ENCODE measurements at regions not wholly inside any gene's neighbourhood (a gene's known extent, or its start where the extent isn't known, plus 50 kb on each side); places are given as distances from the start of the nearest gene placed in this dataset.

DNA sequence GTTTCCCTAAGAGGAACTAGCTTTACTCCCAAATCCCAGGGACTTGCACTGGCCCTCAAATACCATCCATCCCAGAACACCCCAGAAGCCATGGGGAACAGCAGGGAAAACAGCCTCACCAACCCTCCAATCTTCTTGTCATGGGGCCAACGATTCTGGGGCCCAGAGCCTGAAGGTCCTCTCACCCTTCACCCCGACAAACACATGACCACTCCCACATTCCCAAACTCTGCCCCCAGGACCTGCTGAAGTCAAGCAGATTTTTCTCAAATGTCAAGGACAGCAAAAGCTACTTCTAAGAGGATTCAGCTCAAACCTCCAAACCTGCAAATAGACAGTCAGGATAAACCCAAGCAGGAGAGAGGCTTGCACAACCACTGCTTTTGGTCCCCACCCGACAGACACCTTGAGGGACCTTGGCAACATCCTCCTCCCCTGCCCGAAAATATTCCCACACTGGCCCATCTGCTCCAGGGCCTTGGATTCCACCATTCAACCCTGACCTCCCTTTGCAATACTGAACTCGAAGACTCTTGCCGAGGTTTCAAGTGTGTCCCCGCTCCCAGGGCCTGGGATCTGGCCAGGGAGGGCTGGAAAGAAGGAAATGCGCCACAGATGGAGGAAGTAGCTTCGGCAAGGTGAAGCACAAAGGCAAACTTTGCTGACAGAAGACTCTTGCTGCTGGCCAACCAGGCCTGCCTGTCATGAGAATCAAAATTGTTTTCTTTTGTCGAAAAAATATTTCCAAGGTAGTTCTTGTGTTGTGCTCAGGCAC is 143.3 kb downstream of the ZFP36L2 start:
- DNase-seq, result no peak
- Mint-ChIP-seq H3K4me1 (peaks cover 9% of the 10 kb centered on the region), H3K36me3 (no peaks in the 10 kb centered on the region), H3K9me3 (no peaks in the 10 kb centered on the region), H3K4me3 (no peak overlapping the region), H3K27me3 (no peaks in the 10 kb centered on the region), H3K27ac (no peak overlapping the region)

DNA sequence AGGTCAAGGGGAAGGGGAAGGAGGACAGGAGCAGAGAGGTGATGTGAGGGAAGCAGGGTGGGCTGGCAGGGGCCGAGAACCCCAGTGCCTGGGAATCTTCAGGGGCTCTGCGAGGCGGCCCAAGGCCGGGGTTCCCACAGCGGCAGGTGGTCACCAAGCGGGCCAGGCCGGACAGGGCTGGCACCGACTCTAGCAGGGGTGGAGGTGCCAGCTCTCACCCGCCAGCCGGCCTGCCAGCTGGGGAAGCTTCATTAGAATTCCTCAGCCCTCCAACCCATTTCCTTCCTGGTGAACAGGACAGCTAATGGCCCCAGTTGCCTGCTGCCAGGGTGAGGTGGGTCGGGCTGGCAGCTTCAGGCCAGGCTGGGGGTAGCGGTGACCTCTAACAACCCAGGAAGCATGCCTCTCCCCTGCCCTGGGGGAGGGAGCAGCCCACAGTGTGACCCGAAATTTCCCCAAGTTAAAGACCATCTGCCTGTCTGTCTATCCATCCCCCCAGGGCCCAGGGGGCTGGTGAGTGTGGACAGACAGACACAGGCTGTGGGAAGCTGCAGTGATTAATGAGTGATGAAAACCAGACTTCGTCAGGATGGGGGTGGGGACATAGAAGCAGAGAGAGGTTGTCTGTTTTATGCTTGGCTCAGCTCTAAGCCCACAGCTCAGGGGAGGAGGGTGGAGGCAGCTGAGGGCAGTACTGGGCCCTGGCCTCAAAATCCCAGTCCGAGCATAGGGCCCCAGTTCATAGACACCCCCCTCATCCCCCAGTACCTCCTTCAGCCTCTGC is 144.1 kb downstream of the ZFP36L2 start:
- no peak overlapping the region for H3K4me3 Mint-ChIP-seq
- DNase-seq, result no peak
- H3K36me3 Mint-ChIP-seq, result no peaks in the 10 kb centered on the region
- no peaks in the 10 kb centered on the region for H3K27me3 Mint-ChIP-seq
- H3K9me3 Mint-ChIP-seq, result no peaks in the 10 kb centered on the region
- no peak overlapping the region for H3K27ac Mint-ChIP-seq
- H3K4me1 Mint-ChIP-seq, result peaks cover 9% of the 10 kb centered on the region

DNA sequence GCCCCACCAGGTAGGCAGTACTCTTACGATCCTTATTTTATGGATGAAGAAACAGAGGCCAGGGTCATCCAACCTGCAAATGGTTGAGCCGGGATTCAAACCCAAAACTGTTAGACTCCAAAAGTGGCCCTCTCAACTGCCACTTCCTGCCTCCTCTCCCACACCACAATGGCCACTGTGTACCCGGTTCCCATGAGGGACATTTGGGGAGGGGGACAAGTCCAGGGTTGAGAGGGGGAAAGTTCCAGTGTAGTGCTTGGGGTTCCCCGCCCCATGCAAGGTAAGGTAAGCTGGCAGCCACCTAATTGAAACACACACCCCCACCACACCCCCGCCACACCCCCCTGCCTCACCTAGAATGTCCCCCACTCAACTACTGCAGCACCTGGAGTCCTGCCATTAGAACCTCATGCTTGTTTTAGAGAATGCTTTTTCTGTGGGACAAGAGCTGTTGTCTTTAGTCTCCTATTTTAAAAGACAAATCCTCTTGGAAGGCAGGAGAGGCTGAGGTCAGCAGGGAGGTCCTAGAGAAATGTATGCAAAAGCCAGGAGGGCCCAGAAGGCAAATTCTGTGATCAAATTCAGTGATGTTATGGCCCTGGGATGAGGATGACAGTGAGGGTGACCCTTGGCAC is 145.2 kb downstream of the ZFP36L2 start:
- Mint-ChIP-seq H3K36me3 (no peaks in the 10 kb centered on the region), H3K27me3 (no peaks in the 10 kb centered on the region), H3K4me1 (peaks cover 9% of the 10 kb centered on the region), H3K4me3 (no peak overlapping the region), H3K27ac (no peak overlapping the region), H3K9me3 (no peaks in the 10 kb centered on the region)
- DNase-seq, result no peak

DNA sequence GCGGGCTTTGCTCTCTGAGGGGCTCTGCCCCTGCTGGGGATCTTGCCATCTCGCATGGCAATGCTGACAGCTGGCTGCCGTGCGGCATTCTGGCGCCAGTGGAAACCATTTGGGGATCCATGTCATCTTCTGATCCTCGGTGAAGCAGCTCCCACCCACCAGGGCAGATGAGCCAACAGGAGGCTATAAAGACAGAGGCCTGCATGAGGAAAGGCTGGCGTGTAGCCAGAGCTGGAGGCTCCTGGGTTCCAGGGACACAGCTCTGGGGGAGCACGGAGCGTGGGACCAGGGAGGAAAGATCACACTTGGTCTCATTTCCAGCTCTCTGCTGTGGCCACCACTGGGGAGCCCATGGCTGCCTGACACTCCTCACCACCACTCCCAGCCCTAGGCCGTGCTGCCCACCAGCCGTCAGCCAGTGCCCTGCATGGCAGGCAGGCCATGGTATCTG is 145.8 kb downstream of the ZFP36L2 start:
- no peak for DNase-seq
- no peaks in the 10 kb centered on the region for H3K9me3 Mint-ChIP-seq
- peaks cover 9% of the 10 kb centered on the region for H3K4me1 Mint-ChIP-seq
- no peak overlapping the region for H3K4me3 Mint-ChIP-seq
- no peaks in the 10 kb centered on the region for H3K36me3 Mint-ChIP-seq
- no peaks in the 10 kb centered on the region for H3K27me3 Mint-ChIP-seq
- no peak overlapping the region for H3K27ac Mint-ChIP-seq

DNA sequence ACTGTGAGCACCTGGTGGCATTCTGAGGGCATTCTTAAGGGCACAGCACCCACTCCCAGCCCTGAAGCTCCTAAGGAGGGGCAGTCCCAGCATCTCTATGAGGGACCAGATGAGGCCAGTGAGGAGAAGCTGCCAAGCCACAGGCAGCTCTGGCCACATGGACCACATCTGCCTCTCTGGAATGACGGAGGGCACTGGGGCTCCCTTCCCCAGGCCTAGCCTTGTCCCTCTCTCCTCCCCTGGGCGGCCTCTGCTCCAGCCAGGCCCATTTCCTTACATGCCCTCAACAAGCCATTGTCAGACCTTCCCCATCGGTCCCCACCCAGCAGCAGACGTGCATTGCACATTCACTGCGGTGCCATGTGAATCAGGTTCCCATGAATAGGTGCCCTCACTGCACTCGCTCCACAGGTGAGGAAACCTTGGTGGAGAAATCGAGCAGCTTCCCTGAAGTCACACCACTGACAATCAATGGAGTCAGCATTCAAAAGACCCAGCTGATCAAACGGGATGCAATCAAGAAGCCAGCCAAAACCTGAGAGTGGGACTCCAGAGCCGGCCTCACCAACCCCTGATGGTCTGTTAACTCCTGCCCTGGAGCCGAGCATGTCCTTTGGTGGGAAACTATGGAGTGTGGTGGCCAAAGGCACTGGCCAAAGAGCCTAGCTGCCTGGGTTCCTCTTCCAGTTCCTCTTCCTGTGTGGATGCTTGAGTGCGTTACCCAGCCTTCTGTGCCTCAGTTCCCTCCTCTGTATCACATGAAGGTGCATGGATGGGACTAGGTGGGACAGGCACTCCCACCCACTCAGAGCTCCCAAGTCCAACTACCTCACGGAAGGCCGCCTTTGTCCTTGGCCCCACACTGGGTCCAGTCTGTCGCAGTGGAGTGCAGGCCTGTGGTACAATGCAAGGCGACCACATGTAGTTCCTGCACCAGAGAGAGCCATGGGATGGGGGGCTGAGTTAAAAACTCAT is 147.3 kb downstream of the ZFP36L2 start:
- Mint-ChIP-seq H3K36me3 (no peaks in the 10 kb centered on the region), H3K9me3 (no peaks in the 10 kb centered on the region), H3K27me3 (no peaks in the 10 kb centered on the region), H3K27ac (no peak overlapping the region), H3K4me1 (no peaks in the 10 kb centered on the region), H3K4me3 (no peak overlapping the region)
- DNase-seq, result no peak

DNA sequence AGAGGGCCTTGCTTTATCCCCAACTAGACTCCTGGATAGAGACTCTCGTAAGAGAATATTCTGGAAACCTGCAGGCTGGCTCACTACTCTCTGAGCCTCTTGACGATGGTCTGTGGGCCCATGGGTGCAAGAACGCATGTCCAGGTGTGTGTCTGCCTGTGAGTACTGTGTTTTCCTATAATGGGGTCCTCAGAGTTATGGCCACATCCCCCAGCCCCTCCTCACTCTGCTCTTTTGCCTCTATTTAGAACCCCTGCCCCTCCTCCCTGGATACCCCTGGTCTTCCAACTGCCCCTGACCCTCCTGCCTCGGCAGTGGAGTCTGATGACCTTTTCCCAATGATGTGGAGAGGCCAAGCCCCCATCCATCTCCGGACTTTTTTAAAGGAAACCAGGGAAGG is 148.1 kb downstream of the ZFP36L2 start:
- no peak for DNase-seq
- Mint-ChIP-seq H3K4me3 (no peak overlapping the region), H3K9me3 (no peaks in the 10 kb centered on the region), H3K4me1 (no peaks in the 10 kb centered on the region), H3K27ac (no peak overlapping the region), H3K27me3 (no peaks in the 10 kb centered on the region), H3K36me3 (no peaks in the 10 kb centered on the region)

DNA sequence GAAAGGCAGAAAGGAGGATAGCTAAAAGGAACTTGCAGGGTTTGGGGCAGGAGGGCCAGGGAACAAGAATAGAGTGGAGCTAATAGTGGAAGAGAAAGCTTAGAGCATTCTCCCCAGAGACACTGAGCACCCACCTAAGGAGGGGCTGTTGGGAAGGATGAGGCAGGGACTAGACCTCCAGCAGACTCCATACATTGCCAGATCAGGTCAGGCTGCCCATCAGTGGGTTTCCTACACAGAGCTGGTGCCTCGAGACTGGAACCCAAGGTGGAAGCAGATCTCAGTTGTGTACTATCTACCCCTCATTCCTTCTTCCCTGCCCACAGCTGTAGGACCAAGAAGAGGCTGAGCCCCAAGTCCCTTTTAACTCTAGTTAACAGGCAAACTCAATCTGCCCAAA is 148.5 kb downstream of the ZFP36L2 start:
- no peaks in the 10 kb centered on the region for H3K4me1 Mint-ChIP-seq
- H3K27me3 Mint-ChIP-seq, result no peaks in the 10 kb centered on the region
- no peak overlapping the region for H3K4me3 Mint-ChIP-seq
- H3K27ac Mint-ChIP-seq, result no peak overlapping the region
- DNase-seq, result no peak
- H3K9me3 Mint-ChIP-seq, result no peaks in the 10 kb centered on the region
- H3K36me3 Mint-ChIP-seq, result no peaks in the 10 kb centered on the region

DNA sequence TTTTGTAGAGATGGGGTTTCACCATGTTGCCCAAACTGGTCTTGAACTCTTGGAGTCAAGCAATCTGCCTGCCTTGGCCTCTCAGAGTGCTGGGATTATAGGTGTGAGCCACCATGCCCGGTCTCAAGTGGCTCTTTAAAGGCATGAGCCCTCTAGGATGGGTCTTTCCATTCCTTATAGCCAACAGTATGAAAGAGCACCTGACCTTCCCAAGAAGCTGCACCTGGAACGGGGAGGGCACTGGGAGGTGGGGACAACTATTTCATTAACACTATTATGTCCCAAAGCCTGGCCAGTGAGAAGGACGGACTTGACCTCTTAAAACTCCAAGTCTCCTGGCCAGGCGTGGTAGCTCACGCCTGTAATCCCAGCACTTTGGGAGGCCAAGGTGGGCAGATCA is 149.7 kb downstream of the ZFP36L2 start:
- Mint-ChIP-seq H3K9me3 (no peaks in the 10 kb centered on the region), H3K27me3 (no peaks in the 10 kb centered on the region), H3K4me1 (no peaks in the 10 kb centered on the region), H3K4me3 (no peak overlapping the region), H3K36me3 (no peaks in the 10 kb centered on the region), H3K27ac (no peak overlapping the region)
- DNase-seq, result no peak

DNA sequence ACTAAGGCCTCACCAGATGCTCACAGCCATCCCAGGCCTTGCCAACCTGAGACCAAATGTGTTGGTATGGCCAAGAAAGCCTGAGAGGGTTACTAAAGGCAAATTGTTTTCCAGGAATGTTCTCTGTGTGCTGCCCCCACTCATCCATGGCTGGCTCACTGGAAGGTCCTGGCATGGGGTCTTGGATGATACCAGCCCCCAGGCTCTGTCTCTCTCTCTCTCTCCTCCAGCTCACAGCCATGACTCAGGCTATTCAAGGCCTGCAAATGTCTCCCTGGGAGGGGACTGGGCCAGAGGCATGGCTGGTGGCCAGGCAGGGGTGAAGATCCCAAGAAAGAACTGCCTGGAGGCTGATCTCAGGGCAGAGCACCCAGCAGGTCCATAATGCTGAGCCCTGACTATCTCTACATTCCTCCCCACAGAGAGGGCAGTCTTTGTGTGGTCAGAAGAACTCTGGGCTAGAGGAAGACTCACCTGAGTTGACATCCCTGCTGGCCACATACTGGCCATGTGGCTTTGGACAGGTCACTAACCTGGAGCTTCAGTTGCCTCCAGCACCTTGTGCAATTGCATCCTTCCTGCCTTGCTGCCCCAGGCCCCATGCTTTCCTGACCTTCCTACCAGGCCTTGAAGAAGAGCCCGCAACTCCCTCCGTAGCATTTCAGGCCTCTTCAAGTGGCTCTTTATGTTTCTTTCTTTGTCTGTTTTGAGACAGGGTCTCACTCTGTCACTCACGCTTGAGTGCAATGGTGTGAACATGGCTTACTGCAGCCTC is 150.4 kb downstream of the ZFP36L2 start:
- DNase-seq, result no peak
- H3K4me1 Mint-ChIP-seq, result no peaks in the 10 kb centered on the region
- no peaks in the 10 kb centered on the region for H3K27me3 Mint-ChIP-seq
- no peaks in the 10 kb centered on the region for H3K36me3 Mint-ChIP-seq
- H3K27ac Mint-ChIP-seq, result no peak overlapping the region
- H3K4me3 Mint-ChIP-seq, result no peak overlapping the region
- H3K9me3 Mint-ChIP-seq, result no peaks in the 10 kb centered on the region

DNA sequence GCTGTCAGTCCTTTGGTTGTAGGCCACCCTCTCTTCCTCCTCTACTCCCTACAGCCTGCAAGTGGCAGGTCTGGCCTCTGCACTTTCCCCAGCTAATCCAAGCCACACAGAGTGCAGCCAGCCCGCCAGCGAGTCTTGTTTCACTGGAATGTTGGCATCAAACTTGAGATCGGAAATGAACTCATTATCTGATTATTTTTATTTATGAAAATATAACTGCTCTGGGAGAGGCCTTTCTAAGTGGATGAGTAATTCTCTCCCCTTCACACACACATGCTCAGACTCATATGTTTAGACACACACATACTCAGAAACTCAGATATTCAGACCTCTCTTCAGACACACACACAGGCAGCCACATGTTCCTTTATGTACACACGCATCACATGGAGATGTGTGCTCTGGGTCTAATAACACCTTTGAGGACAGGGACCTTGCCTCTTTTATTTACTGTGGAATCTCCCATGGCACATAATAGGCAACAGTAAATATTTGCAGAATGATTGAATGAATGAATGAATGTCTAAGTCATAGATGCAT is 151.3 kb downstream of the ZFP36L2 start:
- Mint-ChIP-seq H3K9me3 (no peaks in the 10 kb centered on the region), H3K4me3 (no peak overlapping the region), H3K27ac (no peak overlapping the region), H3K36me3 (no peaks in the 10 kb centered on the region), H3K4me1 (no peaks in the 10 kb centered on the region), H3K27me3 (no peaks in the 10 kb centered on the region)
- DNase-seq, result no peak

DNA sequence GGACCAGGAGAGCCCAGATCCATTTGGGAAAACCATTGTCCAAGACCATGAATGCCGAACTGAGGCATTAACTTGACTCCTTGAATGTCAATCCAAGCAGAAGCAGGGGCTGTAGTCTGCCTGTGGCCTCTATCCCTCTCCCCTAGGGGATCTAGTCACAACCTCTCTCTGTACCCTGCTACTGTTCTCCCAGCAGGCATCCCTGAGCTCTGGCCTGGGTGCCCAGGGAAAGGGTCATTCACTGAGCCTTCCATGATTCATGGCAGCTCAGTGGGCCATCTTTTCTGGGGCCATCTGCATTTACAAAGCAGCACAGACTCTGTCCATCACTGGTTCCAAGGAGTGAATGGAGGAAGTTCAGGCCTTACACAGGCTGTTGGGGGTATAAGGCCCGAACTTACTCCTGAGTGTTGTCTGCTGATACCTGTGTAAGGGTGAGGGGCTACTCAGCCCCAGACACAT is 151.8 kb downstream of the ZFP36L2 start:
- Mint-ChIP-seq H3K36me3 (no peaks in the 10 kb centered on the region), H3K4me1 (no peaks in the 10 kb centered on the region), H3K27ac (no peak overlapping the region), H3K9me3 (no peaks in the 10 kb centered on the region), H3K4me3 (no peak overlapping the region), H3K27me3 (no peaks in the 10 kb centered on the region)
- no peak for DNase-seq

DNA sequence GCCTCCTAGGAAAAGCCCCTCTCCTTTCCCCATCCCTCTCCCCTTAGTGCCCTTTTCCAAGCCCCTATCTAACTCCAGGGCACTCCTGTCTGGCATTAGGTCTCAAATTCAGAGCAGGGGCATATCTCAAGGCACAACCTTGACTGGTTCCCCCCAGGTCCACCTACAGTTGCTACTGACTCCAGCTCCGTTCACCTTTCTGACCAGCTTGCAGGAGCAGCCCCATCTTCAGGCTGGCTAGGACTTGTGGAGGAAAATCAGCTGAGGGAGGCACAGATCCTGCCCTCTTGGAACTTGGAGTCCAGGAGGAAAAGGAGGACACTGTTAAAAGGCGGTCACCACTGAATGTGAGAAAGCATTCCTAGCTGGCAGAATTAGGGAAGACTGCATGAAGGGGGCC is 152.4 kb downstream of the ZFP36L2 start:
- H3K27me3 Mint-ChIP-seq, result no peaks in the 10 kb centered on the region
- no peak overlapping the region for H3K27ac Mint-ChIP-seq
- H3K36me3 Mint-ChIP-seq, result no peaks in the 10 kb centered on the region
- no peaks in the 10 kb centered on the region for H3K9me3 Mint-ChIP-seq
- DNase-seq, result no peak
- no peaks in the 10 kb centered on the region for H3K4me1 Mint-ChIP-seq
- no peak overlapping the region for H3K4me3 Mint-ChIP-seq

DNA sequence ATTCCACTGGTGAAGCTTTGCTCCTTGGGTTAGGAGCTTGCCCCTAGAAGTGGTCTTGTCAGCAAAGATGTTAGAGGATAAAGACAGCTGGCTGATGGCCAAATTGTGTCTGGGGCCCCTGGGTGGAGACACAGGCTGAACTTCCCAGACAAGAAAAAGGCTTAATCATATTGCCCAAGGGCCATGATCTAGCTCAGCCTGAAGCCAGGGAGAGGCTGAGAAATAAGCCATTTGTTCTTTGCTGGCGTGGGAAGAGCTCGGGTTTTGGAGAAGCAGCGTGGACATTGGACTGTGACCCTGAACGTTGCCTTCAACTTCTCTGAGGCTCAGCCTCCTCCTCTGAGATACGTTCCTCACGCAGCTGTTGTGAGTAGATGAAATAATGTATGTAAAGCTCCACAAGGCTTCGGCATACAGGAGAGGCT is 153.0 kb downstream of the ZFP36L2 start:
- Mint-ChIP-seq H3K4me1 (no peaks in the 10 kb centered on the region), H3K9me3 (no peaks in the 10 kb centered on the region), H3K27ac (no peak overlapping the region), H3K36me3 (no peaks in the 10 kb centered on the region), H3K4me3 (no peak overlapping the region), H3K27me3 (no peaks in the 10 kb centered on the region)
- DNase-seq, result no peak
